Neutrophil (primary cell): ENCODE measurements at regions not wholly inside any gene's neighbourhood (a gene's known extent, or its start where the extent isn't known, plus 50 kb on each side); places are given as distances from the start of the nearest gene placed in this dataset.

Experiments
- H3K27ac ChIP-seq: fragments of 200-600 bp; sonication (generic); 2 replicates; pipeline ENCODE4 v1.5.1; 2016; ENCODE audit warnings: mild to moderate bottlenecking, moderate library complexity
- H3K27me3 ChIP-seq: fragments of 200-600 bp; sonication (generic); 2 replicates; pipeline ENCODE4 v1.6.0; 2016; ENCODE audit warnings: mild to moderate bottlenecking
- H3K36me3 ChIP-seq: fragments of 200-600 bp; sonication (generic); 2 replicates; pipeline ENCODE4 v1.5.1; 2017
- H3K4me1 ChIP-seq, 2 experiments: fragments of 200-600 bp in 1 of 2; sonication (generic) in 1 of 2; 1 replicate in 1 of 2; 2 replicates in 1 of 2; pipeline versions ENCODE4 v1.5.1 to v1.6.1; 2013 to 2016; ENCODE audit warnings: low read depth in 1 of 2, low read length in 1 of 2, mild to moderate bottlenecking in 1 of 2, moderate library complexity in 1 of 2; ENCODE audit not compliant: control insufficient read depth in 1 of 2, insufficient read depth in 1 of 2
- H3K4me3 ChIP-seq, 2 experiments: fragments of 200-600 bp in 1 of 2; sonication (generic) in 1 of 2; 1 replicate in 1 of 2; 2 replicates in 1 of 2; pipeline ENCODE4 v1.5.1; 2013 to 2016; ENCODE audit warnings: low read depth in 1 of 2, low read length in 1 of 2, mild to moderate bottlenecking in 1 of 2, moderate library complexity in 1 of 2
- H3K9me3 ChIP-seq: fragments of 200-600 bp; sonication (generic); 2 replicates; pipeline ENCODE4 v1.5.1; 2016
- TF ChIP-seq, protein P1 (sequence below): fragments of 200-600 bp; sonication (generic); IDR thresholded peaks from 2 replicates; pipeline ENCODE4 v1.5.1; 2016; ENCODE audit warnings: antibody characterized with exemption

- H3K9me3 ChIP-seq: no peaks in the 10 kb centered on the region
- H3K27me3 ChIP-seq: no peaks in the 10 kb centered on the region
- TF ChIP-seq, protein P1, sequence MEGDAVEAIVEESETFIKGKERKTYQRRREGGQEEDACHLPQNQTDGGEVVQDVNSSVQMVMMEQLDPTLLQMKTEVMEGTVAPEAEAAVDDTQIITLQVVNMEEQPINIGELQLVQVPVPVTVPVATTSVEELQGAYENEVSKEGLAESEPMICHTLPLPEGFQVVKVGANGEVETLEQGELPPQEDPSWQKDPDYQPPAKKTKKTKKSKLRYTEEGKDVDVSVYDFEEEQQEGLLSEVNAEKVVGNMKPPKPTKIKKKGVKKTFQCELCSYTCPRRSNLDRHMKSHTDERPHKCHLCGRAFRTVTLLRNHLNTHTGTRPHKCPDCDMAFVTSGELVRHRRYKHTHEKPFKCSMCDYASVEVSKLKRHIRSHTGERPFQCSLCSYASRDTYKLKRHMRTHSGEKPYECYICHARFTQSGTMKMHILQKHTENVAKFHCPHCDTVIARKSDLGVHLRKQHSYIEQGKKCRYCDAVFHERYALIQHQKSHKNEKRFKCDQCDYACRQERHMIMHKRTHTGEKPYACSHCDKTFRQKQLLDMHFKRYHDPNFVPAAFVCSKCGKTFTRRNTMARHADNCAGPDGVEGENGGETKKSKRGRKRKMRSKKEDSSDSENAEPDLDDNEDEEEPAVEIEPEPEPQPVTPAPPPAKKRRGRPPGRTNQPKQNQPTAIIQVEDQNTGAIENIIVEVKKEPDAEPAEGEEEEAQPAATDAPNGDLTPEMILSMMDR: no peak
- no peaks in the 10 kb centered on the region for H3K4me1 ChIP-seq
- no peak overlapping the region for H3K27ac ChIP-seq
- H3K36me3 ChIP-seq: no peaks in the 10 kb centered on the region
- no peak overlapping the region for H3K4me3 ChIP-seq
Observed at GRCh38 chr5:4348423-4348822, 752.8 kb downstream of the IRX1 start.

GRCh38 chr5:4348919-4349318 is 753.3 kb downstream of the IRX1 start:
- TF ChIP-seq, protein P1: no peak
- no peak overlapping the region for H3K27ac ChIP-seq
- H3K27me3 ChIP-seq: no peaks in the 10 kb centered on the region
- H3K4me1 ChIP-seq: no peaks in the 10 kb centered on the region
- H3K9me3 ChIP-seq: no peaks in the 10 kb centered on the region
- no peak overlapping the region for H3K4me3 ChIP-seq
- H3K36me3 ChIP-seq: no peaks in the 10 kb centered on the region

DNA sequence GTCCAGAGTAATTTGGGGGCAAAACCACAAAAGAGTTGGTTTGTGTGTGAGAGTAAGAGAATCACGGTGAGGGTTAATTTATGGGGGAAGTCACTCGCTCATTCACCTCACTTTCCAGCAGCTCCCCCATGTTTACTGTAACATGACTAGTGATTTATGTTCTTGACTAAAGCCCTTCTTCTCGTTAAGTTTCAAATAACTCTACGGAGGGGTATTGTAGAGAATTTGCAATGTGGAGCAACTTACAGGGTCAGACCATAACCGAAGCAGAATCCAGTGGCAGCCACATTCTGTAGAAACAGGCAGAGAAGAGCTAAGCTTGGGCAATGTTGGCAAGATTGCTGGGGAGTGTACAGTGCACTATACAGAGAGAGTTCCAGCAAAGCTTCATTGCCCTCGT is 760.6 kb downstream of the IRX1 start:
- H3K27ac ChIP-seq: no peak overlapping the region
- H3K36me3 ChIP-seq: no peaks in the 10 kb centered on the region
- H3K9me3 ChIP-seq: no peaks in the 10 kb centered on the region
- H3K4me1 ChIP-seq: no peaks in the 10 kb centered on the region
- TF ChIP-seq, protein P1: no peak
- H3K27me3 ChIP-seq: no peaks in the 10 kb centered on the region
- H3K4me3 ChIP-seq: no peak overlapping the region

DNA sequence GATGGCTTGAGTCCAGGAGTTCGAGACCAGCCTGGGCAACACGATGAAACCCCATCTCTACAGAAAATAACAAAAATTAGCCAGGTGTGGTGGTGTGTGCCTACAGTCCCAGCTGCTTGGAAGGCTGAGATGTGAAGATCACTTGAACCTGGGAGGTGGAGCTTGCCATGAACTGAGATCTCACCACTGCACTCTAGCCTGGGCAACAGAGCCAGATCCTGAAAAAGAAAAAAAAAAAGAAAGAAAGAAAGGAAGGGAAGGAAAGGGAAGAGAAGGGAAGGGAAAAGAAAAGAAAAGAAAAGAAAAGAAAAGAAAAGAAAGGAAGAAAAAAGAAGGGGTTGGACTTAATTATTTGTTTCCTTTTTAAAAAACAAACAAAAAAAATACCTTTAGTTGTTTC is 764.2 kb downstream of the IRX1 start:
- H3K4me1 ChIP-seq: no peaks in the 10 kb centered on the region
- no peak overlapping the region for H3K4me3 ChIP-seq
- H3K9me3 ChIP-seq: no peaks in the 10 kb centered on the region

DNA sequence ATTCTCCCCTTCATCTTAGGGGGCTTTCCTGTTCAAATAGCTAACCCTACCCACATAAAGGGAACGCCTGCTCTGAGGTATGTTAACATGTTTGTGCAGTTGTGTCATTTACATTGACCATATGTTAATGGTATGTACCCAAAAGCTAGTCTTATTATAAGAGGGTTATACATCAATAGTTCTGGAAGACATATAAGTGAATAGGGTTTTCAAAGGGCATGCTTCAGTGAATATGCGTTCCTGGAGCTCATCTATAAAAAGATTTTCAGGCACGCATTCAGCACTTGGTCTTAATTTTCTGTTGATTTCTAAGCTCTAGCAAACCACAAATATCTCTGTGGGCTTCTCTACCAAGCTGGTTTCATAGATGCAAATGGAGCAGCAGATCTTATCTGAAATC is 766.1 kb downstream of the IRX1 start:
- Histone ChIP-seq H3K36me3 (no peaks in the 10 kb centered on the region), H3K27me3 (no peaks in the 10 kb centered on the region), H3K4me1 (no peaks in the 10 kb centered on the region), H3K9me3 (no peaks in the 10 kb centered on the region), H3K4me3 (no peak overlapping the region), H3K27ac (no peak overlapping the region)
- TF ChIP-seq, protein P1: no peak

More for the DNA sequence above, 764.2 kb downstream of the IRX1 start:
- Histone ChIP-seq H3K27me3 (no peaks in the 10 kb centered on the region), H3K36me3 (no peaks in the 10 kb centered on the region), H3K27ac (no peak overlapping the region)
- TF ChIP-seq, protein P1: no peak

DNA sequence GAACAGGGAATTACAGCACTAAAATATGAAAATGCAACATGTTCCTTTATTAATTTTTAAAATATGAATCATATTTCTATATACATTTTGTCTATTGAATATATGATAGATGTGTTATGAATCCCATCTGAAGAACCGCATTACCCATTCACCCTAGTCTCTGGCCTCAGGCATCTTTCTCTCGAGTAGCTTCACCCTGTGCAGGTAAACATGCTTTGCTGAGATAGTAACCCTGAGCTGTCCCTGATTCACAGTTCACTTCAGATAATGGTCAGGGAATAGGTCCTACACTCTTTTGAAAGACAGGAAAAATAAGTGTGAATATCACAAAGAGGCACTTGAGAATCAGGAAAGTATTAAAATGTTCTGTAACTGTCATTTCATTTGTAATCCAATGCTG is 766.8 kb downstream of the IRX1 start:
- no peak overlapping the region for H3K27ac ChIP-seq
- H3K9me3 ChIP-seq: no peaks in the 10 kb centered on the region
- H3K27me3 ChIP-seq: no peaks in the 10 kb centered on the region
- H3K4me3 ChIP-seq: no peak overlapping the region
- no peaks in the 10 kb centered on the region for H3K4me1 ChIP-seq
- TF ChIP-seq, protein P1: no peak
- H3K36me3 ChIP-seq: no peaks in the 10 kb centered on the region
